HG02943 (cell line): ENCODE measurements at regions not wholly inside any gene's neighbourhood (a gene's known extent, or its start where the extent isn't known, plus 50 kb on each side); places are given as distances from the start of the nearest gene placed in this dataset.

Experiments used
- ATAC-seq: cut with Tn5 transposase; IDR thresholded peaks from one replicate; pipeline ENCODE4 v1.9.1; 2021; ENCODE audit warnings: mild to moderate bottlenecking, low read depth, moderate library complexity; ENCODE audit not compliant: unreplicated experiment

- ATAC-seq, result no peak
Measured at GRCh38 chrX:69085151-69085550, 80.1 kb downstream of the PJA1 start.

DNA sequence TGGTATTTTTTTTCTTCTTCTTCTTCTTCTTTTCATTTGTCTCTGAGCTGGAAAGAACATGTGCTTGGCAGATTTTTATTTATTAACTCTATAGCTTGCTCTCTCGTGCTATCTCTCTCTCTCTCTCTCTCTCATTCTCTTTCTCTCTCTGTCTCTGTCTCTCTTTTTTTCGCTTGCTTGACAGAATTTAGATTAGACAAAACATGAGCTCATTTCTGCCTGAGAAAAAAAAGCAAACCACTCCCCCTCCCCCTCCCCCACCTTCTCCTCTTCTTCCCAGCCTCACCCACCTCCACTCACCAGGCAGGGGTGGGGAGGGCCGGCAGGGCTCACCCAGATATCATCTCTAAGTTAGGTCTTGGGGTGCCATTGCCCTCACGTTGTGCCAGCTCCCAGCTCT, 81.5 kb downstream of the PJA1 start:
- no peak for ATAC-seq

DNA sequence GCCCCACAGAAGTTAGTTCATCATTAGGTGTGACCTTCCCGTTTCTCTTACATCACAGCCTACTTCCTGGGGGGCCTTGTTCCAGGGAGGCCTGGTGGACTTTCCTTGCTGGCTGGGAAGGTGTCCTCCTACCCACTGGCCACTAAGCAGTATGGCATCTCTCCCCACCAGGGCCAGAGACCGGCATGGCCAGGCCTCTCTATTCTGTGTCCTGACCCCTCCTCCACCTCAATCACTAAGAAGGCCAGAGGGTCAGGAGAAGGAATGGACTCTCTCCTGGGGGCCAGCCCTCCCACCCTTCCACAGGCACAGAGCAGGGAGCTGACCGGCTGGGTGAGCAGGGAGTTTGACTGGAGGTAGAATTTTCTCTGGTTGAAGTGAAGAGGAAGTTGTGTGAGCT, 81.9 kb downstream of the PJA1 start:
- ATAC-seq, result no peak

- no peak for ATAC-seq
Measured at GRCh38 chrX:69082753-69083150, 82.5 kb downstream of the PJA1 start.

DNA sequence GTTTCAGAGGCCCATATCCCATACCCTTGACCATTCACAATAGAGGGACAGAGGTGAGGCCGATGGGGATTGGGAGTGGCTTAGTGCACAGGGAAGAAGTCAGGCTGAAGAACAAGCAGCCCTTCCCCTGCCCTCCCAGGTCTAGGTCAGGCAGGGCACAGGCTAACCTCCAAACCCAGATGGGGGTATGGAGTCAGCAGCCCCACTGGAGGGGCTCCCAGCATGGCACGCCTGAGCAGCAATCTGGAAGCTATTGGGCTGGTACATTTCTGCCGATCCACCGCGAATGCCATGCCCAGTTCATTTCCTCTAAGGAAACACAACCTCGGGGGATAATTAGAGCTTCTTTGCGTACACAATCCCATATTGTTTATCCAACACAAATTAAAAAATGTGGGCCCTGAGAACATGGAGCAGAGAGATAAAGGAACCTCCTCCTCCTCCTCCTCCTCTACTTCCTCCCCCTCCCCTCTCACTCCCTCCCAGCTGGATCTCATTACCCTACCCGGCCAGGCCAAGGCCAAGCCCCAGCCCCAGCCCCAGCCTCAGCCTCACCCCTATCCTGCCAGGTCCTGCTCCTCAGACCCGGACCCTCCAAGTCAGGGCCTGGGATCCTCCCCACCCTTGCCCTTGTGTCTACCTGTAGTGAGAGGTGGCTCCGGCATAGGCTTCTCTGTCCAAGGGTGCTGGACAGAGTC, 83.0 kb downstream of the PJA1 start:
- no peak for ATAC-seq

DNA sequence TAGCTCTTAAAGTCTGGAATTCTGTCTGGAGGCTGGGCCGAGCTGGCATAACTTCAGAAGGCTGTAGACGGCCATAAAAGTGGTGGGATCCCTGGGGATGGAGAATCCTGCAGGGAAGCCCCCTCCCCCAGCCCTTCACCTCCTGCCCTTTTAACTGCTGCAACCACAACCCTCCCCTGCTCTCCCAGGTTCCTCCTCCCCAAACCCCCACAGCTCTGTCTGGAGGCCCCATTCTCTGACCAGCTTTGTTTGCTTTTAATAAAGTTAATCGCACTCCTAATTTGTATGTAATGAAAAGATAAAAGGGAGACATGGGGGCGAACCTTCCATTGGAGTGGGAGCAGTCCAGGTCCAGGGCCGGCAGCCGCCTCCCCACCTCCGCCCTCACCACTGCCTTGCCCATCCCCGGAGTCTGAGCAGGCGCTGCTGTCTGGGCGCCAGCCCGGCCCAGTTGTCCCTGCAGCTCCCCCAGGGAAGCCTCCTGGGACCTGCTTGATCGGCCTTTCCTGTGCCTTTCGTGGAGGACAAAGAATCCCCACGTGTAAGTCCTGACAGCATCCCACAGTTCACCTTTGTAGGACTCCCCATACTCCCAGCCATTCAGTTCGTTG, 84.3 kb downstream of the PJA1 start:
- ATAC-seq, result no peak

GRCh38 chrX:69079268-69079667, 86.0 kb downstream of the PJA1 start:
- ATAC-seq, result no peak

DNA sequence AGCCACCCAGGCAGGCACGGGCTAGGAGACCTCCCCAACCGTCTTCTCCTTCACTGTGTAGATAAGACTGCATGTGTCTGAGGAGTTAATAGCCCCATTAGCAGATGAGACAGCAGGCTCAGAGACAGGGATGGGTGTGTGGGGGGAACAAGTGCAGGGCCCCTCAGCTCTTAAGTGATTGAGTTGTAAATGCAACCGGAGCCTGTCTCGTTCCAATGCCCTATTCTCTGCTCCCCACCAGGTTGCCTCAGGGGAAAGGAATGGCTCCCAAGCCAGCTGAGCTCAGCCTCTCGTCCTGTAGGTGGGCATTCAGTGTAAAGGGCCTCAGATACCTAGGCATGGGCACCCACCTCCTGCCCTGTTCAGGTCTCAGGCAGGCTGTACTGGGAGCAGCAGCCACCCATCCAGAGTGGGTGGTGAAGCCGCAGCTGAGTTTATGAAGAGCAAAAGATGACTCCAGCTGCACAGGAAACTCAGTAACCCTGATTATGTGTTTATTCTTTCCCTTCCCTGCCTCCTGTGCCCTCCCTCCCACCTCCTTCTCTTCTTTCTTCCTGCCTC, 87.3 kb downstream of the PJA1 start:
- ATAC-seq, result no peak

DNA sequence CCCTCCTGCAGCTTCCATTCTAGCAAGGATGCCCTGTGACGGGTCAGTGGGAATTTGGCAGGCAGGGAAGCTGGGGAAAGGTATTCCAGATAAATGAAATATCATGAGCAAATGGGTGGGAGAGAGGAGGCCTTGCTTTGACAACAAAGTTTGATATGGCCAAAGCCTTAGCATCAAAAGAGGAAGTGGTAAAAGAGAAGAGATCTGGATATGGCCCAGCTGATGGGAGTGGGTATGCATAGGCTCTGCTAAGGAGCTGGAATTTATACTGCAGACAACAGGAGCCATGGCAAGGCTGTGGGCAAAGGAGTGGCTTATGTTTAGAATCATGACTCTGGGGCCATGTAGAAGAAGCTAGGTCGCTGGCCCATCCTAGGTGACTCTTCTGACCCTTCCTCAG, 89.2 kb downstream of the PJA1 start:
- no peak for ATAC-seq

DNA sequence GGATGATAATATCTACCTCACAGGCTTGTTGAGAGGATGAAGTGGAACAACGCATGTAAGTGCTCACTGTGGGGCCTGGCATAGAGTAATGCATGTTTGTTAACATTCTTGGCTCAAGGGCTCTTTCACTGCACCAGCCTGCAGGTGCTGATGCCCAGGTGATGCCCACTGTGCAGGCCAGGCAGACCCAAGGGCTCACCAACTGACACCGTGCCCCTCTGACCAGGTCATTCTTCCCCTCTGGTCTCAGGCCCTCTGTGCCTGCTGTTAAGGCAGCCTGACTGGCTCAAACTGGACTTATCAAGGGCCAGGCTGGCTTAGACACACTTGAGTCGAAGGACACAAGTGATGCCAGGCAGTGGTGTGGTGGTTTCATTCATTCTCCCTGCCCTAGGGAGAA, 90.5 kb downstream of the PJA1 start:
- no peak for ATAC-seq

- no peak for ATAC-seq
Measured at GRCh38 chrX:69073721-69074120, 91.5 kb downstream of the PJA1 start.

- no peak for ATAC-seq
Measured at GRCh38 chrX:69073241-69073640, 92.0 kb downstream of the PJA1 start.

DNA sequence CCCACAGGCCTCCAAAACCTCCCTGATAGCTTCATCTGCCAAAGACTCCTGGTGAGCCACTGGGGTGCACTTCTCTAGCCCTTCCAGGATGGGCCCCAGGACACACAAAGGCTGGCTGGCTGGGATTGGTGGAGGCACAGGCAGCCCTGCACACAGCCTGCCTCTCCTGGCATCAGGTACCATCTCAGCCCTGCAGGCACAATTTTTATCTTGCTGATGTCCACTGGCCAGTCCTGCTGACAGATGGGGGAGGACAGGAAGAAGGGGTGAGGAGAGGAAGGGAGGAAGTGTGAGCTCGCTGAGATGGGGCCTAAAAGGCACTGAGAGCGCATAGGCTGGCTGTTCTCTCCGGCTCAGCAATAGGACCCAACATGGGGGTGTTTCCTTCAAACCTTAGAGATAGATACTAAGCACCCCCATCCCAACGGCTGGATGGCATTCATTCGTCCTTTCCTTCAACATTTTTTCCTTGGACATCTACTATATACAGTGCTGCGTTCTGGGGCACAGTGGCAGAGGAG, 92.7 kb downstream of the PJA1 start:
- no peak for ATAC-seq

DNA sequence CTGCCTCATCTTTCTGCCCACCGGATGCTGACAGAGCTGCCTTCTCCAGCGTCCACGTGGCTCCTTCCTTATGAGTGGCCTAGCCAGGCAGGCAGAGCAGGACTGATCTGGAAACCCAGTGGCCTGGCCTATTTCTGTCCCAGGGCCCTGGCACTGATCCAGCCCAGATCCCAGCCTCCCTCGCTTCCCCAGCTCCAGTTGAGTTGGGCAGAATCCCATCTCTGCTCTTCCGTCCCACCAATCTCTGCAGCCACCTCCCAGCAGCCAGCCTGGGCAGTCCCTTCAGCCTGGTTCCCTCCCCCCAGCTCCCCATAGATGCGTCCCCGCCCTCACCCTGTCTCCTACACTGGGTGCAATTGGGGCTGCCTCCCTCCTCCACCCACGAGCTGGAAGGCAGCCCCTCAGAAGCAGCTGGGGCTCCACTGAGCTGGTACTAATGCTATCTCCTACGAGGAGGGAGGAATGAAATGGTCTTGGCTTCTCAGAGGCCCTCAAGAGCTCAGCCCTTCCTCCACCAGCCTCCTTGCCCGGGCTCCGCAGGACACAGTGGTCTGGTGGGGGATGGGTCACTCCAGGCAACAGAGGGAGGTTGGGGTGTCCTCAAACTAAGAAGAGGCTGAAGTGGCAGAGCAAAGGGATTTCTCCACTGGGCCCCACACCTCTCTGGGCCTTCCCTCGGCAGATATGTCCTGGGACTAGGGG, 94.2 kb downstream of the PJA1 start:
- ATAC-seq, result no peak

- ATAC-seq, result no peak
Measured at GRCh38 chrX:69069876-69070275, 95.4 kb downstream of the PJA1 start.

DNA sequence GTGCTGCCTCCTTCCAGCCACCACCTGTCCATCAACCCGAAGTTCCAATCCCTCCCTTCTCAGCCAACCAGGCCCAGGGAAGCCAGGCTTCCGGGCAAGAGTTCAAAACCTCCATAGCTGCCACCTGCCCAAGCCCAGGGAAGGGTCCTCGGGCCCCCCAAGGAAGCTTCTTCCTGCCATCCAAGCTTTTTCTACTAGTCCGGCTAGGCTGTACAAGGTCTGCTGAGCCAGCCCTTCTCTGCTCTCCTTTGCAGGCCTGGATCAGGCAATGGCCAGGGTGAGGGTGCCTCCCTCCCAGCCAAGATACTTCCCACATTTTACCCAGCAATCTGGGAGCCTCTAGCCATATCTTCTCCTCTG, 96.2 kb downstream of the PJA1 start:
- no peak for ATAC-seq

DNA sequence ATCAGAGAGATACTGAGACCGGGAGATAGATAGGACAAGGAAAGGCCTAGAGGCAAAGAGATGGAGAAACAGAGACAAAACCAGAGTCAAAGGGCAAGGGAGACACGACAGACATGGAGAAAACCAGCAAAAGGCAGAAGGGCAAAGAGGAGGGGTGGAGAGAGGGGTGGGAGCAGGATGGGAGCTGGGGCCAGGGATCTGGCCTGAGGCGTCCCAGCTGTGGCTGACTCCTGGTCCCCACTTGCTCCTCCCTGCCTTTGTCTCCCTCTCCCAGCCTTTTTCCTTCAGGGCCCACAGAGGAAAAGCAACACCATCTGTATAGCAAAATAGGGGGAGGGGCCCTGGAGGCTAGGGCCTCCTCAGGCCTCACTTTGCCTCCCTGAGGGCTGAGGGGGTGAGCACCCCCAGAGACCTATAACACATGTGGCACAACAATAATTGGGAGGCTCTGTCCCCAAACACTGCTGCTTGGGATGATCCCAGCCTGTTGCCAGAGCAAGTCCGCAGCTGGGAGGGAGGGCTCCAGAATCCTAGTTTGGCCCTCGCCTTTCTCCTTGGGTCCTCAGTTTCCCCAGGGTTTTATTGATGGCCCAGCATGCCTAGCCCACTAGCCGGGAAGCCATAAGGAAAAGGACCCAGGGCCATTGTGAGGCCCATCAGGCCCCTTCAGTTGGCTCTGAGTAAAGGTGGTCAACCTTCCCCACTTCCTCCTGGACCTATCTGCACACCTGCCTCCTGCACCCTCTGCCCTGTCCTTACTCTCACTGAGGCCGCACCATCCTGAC, 96.8 kb downstream of the PJA1 start:
- no peak for ATAC-seq

DNA sequence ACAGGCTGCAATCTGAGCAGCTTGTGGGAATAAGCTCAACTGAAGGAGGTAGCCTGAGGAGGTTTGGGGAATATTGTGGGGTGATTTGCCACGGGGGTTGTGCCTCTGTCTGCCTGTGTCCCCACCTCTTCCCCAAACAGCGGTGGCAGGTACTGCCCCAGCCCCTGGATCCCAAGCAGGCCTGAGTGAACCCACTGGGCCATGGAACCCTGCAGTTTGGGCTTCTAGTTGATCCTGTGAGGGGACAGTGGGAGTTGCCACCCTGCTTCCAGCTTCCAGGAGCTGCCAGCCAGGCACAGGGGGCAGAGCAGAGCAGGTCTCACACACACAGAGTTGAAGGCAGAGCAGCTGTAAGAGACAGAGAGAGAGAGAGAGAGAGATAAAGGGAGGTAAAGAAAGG, 97.4 kb downstream of the PJA1 start:
- ATAC-seq, result no peak

- ATAC-seq, result no peak
Measured at GRCh38 chrX:69066966-69067525, 98.2 kb downstream of the PJA1 start.

- ATAC-seq, result no peak
Measured at GRCh38 chrX:69066021-69066757, 99.1 kb downstream of the PJA1 start.
